OCI-LY3 (cell line): ENCODE measurements at regions not wholly inside any gene's neighbourhood (a gene's known extent, or its start where the extent isn't known, plus 50 kb on each side); places are given as distances from the start of the nearest gene placed in this dataset.

Experiments used
- H2AFZ ChIP-seq: fragments of 200-600, 300-600 bp; shearing (Covaris generic); 2 replicates; pipeline ENCODE4 v1.6.0; 2014; ENCODE audit warnings: antibody characterized with exemption, low read depth, low read length
- H3K27ac ChIP-seq: fragments of 200-600, 300-600 bp; sonication (generic); 2 replicates; pipeline ENCODE4 v1.5.1; 2014; ENCODE audit warnings: mild to moderate bottlenecking, low read length, moderate library complexity, mixed read lengths
- H3K27me3 ChIP-seq: fragments of 200-600, 300-600 bp; sonication (generic); 2 replicates; pipeline ENCODE4 v1.6.1; 2014; ENCODE audit warnings: low read depth, low read length, mixed read lengths
- H3K36me3 ChIP-seq: fragments of 200-600, 300-600 bp; sonication (generic); replicated peaks from 2 replicates; pipeline ENCODE3; 2014; ENCODE audit warnings: low read depth, low read length, mixed read lengths
- H3K4me1 ChIP-seq: fragments of 300-600, 200-600 bp; sonication (generic); 2 replicates; pipeline ENCODE4 v1.6.1; 2014; ENCODE audit warnings: low read length, mixed read lengths
- H3K4me2 ChIP-seq: fragments of 200-600, 300-600 bp; sonication (generic); 2 replicates; pipeline ENCODE4 v1.6.1; 2014; ENCODE audit warnings: low read length, mixed read lengths
- H3K4me3 ChIP-seq: fragments of 300-600, 200-600 bp; sonication (generic); 2 replicates; pipeline ENCODE4 v1.5.1; 2014; ENCODE audit warnings: antibody characterized with exemption, mild to moderate bottlenecking, low read length, moderate library complexity
- H3K79me2 ChIP-seq: fragments of 300-600, 200-600 bp; shearing (Covaris generic); 2 replicates; pipeline ENCODE4 v1.6.1; 2014; ENCODE audit warnings: mild to moderate bottlenecking, low read length, mixed read lengths
- H3K9ac ChIP-seq: fragments of 300-600, 200-600 bp; shearing (Covaris generic); 2 replicates; pipeline ENCODE4 v1.6.0; 2014; ENCODE audit warnings: mild to moderate bottlenecking, low read length, moderate library complexity
- H3K9me3 ChIP-seq: fragments of 200-600, 300-600 bp; shearing (Covaris generic); 2 replicates; pipeline ENCODE4 v1.6.1; 2014; ENCODE audit warnings: low read length, mixed read lengths; ENCODE audit not compliant: insufficient read depth
- H4K20me1 ChIP-seq: fragments of 200-600, 300-600 bp; sonication (generic); 2 replicates; pipeline ENCODE4 v1.6.1; 2016; ENCODE audit warnings: low read length, mixed read lengths; ENCODE audit not compliant: insufficient read depth
- CTCF ChIP-seq: fragments of 200-600, 300-600 bp; sonication (generic); IDR thresholded peaks from 2 replicates; pipeline ENCODE4 v1.5.1; 2014; ENCODE audit warnings: antibody characterized with exemption, low read length, low read depth
- EZH2phosphoT487 ChIP-seq: fragments of 200-600 bp; shearing (Covaris generic); IDR thresholded peaks from 2 replicates; pipeline ENCODE4 v1.6.1; 2018; ENCODE audit warnings: antibody characterized with exemption, mixed run types, low read depth

DNA sequence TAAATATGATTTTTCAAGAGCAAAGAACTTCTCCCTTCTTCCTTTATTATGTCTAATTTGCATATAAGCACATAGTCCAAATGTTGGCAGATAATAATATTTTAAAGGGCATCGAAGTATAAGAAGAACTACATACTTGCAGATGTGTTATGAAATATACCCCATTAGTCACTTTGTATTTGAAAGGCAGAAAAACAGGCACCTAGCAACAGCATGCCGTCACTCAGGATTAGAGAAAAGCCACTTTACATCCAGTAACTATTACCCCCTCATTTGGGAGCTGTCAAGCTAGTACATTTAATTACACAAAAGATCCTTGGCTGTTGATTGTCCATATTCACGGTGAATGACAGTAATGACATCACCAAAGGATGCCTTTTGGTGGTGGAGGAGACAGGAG lies 99.3 kb upstream of the ARMC2 start:
- H3K79me2 ChIP-seq: no peaks in the 10 kb centered on the region
- H2AFZ ChIP-seq: no peak overlapping the region
- no peak overlapping the region for H3K4me2 ChIP-seq
- H3K27me3 ChIP-seq: peaks cover 45% of the 10 kb centered on the region
- H3K9ac ChIP-seq: no peak overlapping the region
- no peak overlapping the region for H3K4me3 ChIP-seq
- no peaks in the 10 kb centered on the region for H3K36me3 ChIP-seq
- TF ChIP-seq EZH2phosphoT487 (no peak), CTCF (no peak)
- H3K9me3 ChIP-seq: no peaks in the 10 kb centered on the region
- H4K20me1 ChIP-seq: no peaks in the 10 kb centered on the region
- H3K27ac ChIP-seq: no peak overlapping the region
- H3K4me1 ChIP-seq: no peaks in the 10 kb centered on the region

DNA sequence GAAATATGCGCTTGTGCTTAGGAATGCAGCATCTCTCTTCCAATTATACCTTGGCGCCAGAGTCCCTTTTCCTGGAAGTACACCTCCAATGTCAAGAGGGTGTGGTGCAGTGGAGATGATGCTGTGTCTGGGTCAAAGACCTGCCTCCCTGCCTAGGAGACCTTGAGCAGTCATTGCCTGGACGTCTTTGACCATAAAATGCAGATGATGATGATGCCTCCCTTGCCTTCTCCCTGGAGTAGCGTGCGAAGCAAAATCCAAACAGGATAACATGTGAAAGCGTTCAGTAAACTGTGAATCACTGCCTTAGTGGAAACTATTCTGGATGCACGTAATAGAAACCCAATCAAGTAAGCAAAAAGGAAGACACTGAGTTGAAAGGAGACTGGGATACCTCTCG lies 97.4 kb upstream of the ARMC2 start:
- Histone ChIP-seq H3K27ac (no peak overlapping the region), H4K20me1 (no peaks in the 10 kb centered on the region), H3K9ac (no peak overlapping the region), H3K79me2 (no peaks in the 10 kb centered on the region), H3K4me3 (no peak overlapping the region), H3K36me3 (no peaks in the 10 kb centered on the region), H3K9me3 (no peaks in the 10 kb centered on the region), H3K27me3 (peaks cover 35% of the 10 kb centered on the region), H3K4me1 (no peaks in the 10 kb centered on the region), H3K4me2 (no peak overlapping the region), H2AFZ (no peak overlapping the region)
- no peak for TF ChIP-seq EZH2phosphoT487
- TF ChIP-seq CTCF: no peak

DNA sequence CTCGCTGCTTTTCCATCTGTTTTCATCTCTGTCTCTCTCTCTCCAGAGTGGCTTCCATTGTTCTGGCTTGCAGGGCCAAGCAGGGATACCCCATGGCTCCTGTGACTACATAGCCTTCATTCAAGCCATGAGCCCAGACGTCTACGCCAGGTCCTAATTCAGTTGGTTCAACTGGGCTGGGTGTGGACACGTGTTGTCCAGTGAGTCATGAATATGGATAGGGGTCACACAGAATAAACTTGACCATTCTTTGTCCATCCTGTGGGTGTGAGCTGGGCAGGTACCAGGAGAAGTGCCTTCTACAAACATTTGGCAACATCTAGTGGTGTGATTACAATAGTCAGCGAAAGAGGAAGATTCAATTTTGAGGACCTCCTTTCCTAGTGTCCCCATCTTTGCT lies 96.9 kb upstream of the ARMC2 start:
- Histone ChIP-seq H3K36me3 (no peaks in the 10 kb centered on the region), H3K9ac (no peak overlapping the region), H3K27me3 (peaks cover 33% of the 10 kb centered on the region), H3K4me3 (no peak overlapping the region), H3K9me3 (no peaks in the 10 kb centered on the region), H3K4me2 (no peak overlapping the region), H2AFZ (no peak overlapping the region), H4K20me1 (no peaks in the 10 kb centered on the region), H3K79me2 (no peaks in the 10 kb centered on the region), H3K27ac (no peak overlapping the region), H3K4me1 (no peaks in the 10 kb centered on the region)
- no peak for TF ChIP-seq EZH2phosphoT487

DNA sequence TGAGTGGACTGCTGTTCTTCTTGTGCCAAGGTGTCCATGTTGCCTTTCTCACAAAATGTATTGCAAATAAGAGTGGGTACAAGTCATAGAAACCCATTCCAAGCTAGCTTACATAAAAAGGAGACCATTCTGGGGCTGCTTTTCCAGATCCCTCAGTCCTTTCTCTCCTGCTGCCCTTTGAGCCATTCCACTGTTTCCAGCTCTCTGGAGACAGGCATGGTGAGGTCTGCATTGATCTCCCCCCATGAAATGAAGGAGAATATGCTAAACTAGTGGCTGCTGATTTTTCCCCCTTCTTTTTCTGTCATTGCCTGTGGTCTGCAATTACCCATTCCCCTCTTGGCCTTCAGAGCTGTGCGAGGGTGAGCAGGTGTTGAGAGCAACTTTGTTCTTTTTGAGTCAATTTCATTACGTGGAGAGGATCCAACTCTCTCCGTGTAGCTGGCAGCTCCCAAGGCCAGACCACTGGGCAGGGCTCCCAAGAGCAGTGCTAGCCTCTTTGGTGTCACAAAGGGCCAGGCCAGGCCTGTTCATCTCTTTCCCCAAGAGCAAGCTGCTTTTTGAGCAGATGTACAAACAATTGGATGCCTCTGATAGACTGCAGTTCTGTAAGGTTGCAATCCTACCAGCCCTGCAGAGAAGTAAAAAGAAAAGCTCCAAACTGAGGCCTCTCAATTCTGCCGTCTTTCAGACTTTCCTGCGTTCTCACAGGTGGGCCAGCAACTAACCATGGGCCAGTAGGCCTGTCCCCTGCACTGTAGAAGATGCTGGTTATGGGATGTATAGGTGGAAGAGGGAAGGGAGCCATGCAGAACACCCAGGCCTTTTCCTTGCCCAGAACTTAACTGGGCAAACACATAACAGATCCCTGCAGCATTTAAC lies 96.1 kb upstream of the ARMC2 start:
- no peak overlapping the region for H3K27ac ChIP-seq

More for the DNA sequence above, 96.1 kb upstream of the ARMC2 start:
- H3K4me3 ChIP-seq: no peak overlapping the region
- no peak overlapping the region for H3K9ac ChIP-seq
- H4K20me1 ChIP-seq: no peaks in the 10 kb centered on the region
- TF ChIP-seq EZH2phosphoT487 (no peak), CTCF (no peak)
- no peak overlapping the region for H3K4me2 ChIP-seq
- no peaks in the 10 kb centered on the region for H3K36me3 ChIP-seq
- no peak overlapping the region for H2AFZ ChIP-seq
- H3K79me2 ChIP-seq: no peaks in the 10 kb centered on the region
- no peaks in the 10 kb centered on the region for H3K9me3 ChIP-seq
- no peaks in the 10 kb centered on the region for H3K4me1 ChIP-seq
- peaks cover 29% of the 10 kb centered on the region for H3K27me3 ChIP-seq
